NCI-H1436 (cell line): ENCODE measurements at regions not wholly inside any gene's neighbourhood (a gene's known extent, or its start where the extent isn't known, plus 50 kb on each side); places are given as distances from the start of the nearest gene placed in this dataset.

Experiments used
- DNase-seq: peaks from one replicate; lab custom pipeline; 2025; lab: John Stamatoyannopoulos, UW

DNA sequence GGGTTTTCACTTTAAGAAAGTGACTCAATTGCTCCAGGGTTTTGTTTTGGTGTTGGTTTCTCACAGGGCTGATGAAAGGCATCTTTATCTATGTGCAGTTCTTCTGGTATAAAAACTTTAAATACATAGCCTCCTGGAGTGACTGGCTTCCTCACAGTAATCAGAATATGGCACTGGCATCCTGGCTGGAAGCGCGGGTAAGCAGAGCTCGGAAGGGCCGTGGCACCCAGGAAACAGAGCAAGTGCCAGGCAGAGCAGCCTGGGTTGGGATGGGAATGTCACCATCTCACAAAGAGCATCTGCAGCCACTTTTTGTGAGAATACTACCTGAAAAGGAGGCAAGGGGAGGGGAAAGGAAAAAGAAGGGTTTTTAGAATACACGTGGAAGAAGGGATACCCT, 534.7 kb downstream of the PLCL1 start:
- no peak for DNase-seq

DNA sequence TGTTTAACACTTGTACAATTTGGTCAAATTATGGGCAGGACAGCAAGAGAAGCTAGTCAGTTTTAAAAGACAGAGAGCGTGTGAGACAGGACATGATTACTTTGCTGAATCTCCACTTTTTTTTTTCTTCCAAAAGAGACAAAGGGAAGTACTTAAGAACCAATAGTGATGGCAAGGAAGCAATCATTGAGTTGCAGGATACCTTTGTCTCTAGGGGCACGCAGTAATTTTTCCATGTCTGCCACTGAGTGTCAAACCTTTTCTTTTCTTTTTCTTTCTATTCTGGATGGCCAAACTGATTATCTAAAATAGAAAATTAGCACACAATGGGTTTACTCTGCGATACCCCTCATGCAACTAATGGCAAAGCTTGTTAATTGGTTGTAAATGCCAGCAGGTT, 533.0 kb downstream of the PLCL1 start:
- peak; percentile 83 for DNase-seq

DNA sequence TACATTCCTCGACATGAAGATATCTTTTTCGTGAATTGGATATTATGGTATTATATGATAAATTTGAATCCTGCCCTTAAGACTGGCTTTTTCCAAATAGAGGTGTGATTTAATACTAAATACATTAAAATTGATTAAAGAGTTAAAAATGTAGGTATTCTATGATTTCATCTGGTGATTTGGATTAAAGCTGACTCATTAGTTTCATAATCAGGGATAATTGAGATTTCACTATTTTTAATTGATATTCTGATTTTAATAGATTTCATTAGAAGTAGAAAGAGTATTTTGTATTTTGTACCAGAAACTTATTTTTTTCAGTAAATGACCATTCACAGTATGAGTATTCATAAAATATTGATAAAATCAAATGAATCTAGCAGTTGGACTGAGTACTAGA, 524.1 kb downstream of the PLCL1 start:
- no peak for DNase-seq

DNA sequence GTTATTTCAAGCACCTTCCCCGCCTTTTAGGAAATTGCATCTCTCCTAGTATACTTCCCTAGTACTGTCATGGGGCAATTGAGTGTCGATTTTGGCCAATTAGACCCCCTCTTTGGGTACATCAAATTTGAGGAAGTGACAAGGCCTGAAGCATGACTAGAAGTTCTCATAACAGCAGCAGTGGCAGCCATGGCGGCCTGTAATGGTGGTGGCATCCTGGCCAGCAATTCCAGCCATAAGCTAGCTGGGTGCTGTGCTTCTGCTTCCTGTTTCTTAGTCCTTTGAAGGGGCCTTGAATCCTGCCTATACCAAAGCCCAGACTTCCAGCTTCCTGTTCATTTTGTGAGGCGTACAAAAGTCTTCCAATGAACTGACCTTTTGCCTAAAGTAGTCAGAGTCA, 523.1 kb downstream of the PLCL1 start:
- DNase-seq, result no peak

DNA sequence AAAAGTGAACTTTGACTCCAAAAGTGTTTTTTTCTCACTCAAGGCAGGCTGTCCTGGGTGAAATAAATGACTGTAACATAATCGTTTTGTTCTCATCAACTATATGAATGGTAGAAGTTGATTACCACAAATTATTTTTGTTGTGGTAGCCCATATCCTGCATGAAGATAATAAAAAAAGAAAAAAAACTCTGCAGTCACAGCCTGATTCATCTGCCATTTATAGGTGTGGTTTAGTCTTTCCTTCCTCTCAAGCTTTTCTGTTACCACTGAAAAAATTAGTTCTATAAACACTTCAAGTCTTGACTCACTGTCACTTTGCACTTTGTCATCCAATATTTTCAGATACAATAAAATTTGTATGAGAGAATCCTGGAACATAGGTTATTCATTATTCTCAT, 522.0 kb downstream of the PLCL1 start:
- no peak for DNase-seq

DNA sequence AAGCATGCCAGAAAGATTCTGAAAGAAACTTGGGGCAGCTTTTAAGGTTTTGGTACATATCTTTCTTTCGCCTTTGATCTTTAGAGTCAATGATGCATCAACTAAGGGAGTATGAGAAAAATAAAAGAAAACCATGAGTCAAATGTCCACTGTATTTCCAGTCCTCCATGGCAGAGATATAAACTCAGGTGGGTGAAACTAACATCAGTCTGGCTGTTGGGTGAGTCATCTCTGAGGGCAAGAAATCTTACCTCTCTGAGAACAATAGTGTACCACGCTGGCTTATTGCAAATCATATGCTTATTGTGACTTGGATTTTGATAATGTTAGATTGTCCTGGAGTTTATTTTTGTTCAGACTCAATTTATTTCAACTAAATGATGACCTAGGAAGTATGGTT, 521.0 kb downstream of the PLCL1 start:
- no peak for DNase-seq

DNA sequence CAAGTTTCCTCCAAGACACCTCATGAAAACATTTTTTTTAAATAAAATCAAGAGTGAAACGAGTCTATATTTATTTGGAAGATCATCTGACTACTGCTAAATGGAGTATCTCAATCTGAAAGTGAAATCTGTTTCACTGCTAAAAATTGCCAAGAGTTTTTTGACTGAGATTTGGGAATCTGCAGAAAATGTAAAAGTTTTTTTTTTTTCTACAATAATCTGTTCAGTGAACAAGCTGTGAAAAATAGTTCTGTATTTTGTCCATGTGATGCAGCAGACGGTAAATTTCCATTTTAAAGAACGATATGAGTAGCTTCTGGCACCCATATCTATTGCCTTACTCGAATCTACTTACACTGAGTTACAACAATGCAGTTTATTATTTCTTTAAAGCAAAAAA, 519.7 kb downstream of the PLCL1 start:
- no peak for DNase-seq

DNA sequence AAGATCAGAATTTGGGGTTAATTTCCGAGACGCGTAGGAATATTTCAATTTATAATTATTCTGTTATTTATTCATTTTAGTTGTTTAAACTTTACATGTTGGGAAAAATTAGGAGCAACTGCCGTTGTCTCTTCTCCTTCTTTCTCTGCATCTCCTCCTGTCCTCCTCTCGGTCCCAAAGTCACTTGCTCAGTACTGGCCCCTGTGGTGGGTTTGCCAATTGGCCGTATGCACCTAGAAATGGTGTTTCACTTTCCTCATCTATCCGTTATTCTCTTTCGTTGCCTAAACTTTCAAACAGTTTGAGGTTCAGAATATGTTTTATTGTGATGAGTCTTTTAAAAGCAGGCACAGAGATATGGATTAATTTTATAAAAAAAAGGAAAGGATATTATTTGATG, 517.9 kb downstream of the PLCL1 start:
- no peak for DNase-seq

DNA sequence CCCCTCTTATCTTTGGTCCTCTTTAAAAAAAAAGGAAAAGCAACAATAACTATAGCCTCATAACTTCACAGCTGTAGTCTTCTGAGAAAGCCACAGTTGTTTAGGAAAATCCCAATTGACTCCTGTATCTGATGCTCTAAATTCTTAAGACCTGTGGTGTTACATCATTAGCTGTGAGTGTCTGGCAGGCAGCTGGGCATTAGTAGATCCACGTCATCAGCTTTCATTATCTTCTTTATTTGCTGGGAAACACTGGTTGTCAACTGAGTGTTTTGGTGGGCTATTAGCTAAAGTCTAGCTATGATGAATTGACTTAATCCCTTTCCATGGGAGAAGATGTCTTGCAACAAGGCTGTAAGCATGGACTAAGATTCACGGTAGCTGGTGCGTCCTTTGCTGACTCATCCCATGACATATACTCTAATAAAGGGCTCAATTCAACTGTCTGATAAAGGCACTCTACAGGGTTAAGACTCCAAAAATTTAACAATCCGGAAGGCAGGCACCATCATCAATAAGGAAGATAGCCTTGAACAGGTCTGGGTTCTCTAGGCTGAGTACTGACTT, 517.2 kb downstream of the PLCL1 start:
- no peak for DNase-seq

DNA sequence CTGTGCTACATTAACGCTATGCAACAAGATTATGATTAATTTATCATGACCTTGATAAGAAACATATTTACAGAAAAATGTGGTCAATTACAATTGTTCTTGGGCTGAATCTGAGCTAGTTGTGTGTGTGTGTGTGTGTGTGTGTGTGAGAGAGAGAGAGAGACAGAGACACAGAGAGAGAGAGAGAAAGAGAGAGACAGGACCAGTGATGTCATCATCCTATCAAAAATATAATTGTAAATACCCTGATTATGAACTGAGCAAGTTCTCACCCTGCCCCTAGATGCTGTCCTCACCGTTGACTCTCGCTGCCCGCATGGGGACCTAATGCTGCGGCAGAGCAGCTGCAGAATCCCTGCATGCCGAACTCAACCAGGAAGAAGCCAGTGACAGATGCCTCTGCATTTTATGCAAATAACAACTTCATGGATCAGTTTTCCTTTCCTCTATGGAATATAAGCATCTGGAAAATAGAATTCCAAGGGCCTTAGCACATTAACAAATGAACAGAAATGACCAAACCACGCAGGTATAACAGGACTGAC, 512.5 kb downstream of the PLCL1 start:
- no peak for DNase-seq

DNA sequence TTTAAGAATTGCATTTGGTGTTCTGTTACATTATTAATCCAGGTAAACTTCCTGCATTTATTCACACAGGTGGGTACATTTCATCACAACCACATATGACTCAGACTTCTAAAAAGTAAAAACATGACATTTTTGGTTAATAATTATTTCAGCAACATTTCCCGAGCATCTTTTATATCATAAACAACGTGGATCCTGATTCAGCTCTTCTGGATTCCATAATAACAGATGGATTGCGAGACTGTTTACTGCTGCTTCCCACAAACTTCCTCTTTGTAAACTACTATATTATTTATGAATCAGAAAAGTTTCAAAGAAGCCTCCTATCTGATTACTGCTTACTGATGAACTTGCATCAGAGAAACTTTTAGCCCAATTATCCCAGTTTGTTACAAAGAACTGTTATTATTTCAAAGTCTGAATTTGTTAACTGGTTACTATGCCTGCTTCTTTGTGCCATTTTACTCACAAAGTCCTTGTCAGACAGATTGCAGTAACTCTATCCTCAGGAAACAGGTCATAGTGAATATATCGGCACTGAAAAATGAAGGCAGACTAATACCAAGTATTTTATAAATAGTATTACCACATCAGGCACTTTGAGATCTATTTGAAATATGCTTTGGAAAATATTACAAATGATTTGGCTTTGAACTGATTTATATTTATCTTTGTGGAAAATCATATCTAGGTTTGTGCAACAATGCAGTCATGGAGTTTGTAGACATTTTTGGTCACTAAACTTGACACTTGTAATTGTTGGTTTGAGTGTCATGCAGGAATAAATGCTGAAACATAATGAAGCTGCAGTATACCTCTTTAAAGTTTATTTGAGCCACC, 511.6 kb downstream of the PLCL1 start:
- DNase-seq, result no peak

DNA sequence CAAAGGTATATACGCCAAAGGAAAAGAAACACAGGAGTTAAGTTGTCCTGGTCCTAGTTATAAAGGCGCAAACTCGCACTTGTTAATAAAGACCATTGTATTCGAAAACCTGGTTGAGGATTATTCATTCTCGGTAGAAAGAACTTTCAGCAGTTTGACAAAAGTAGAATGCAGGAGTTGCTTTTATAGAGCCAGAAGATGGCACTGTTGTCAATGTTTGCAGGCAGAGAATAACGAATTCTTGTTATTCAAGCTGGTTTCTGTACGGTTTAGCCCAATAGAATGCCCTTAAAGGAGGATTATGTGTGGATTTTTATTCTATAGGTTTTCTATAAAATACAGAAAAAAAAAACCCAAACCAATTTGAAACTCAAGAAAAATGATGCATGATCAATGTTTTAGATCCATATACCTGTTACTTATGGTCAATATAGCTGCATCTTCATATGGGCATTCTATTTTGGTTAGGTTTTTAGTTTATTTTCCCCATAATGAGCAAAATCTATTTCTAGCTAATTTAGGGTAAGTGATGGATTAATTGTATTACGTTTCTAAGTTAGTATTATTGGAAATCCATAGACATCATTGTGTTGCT, 510.3 kb downstream of the PLCL1 start:
- peak; percentile 51 for DNase-seq

DNA sequence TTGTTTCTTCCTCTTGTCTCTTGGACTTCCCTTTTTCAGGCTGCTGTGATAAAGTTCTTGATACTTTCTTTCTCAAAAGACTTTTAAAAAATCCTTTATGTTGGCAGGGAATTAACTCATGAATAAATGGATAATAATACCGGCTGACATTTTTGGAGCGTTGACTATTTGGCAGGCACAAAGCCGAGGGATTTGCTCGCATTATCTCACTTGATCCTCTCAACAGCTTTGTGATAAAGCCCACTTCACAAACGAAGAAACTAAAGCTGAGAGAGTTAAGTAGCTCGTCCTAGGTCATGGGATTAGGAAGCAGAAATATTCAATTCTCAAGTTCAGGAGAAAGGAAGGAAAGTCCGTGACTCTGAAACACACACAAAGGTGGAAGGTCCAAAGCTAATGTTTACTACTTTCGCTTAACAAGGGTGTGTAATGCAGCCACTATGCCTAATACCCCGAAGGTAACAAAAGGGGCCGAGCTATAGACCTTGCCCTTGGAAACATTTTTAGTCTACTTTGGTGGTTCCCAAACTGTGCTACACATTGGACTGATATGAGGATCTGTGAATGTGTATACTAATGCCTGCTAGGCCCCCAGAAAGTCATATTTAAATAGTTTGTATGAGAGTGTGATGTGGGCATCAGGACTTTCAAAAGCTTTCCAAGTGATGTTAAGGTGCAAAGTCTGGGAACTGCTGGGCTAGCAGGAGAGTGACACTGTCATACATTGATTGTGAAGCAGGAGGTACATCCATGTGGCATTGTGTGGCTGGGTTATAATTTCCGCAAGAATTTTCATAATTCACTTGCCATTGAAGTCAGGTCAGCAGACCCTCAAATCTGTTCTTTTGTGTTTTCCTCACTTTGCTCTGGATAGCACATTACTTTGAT, 508.4 kb downstream of the PLCL1 start:
- no peak for DNase-seq

DNA sequence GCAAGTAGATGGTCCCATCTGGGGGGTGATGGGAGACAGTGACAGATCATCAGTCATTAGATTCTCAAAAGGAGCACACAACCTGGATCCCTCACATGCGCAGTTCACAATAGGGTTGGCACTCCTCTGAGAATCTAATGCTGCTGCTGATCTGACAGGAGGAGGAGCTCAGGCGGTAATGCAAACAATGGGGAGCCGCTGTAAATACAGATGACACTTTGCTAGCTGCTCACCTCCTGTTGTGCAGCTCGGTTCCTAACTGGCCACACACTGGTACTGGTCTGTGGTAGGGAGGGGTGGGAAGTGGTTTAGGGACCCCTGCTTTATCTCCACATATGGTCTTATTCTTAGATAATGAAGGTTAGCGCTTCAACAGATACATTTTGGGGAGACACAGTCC, 506.6 kb downstream of the PLCL1 start:
- DNase-seq, result no peak

DNA sequence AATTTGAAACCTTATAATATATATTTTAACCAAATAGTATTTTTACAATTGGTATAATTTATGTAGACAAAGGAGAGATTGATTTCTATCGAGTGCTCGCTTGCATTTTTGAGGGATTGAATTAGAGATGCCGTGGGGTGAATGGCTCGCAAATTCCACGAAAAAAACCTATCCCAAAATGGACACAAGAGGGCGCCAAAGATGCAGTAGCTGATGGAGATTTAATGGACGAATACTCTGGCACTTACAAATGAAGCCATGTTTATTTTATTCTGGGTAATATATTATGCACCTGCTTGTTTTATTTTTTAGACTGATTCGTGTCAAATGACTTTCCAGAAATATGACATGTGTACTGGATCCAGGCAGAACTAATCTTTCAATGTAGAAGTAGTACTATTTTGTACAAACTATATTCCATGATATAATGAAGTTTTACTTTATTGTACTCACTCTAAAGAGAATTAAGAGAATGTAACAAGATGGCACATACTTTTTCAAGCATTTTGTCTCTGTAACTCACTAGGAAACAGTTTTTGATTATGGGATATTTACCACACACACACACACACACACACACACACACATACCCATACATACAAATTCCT, 505.4 kb downstream of the PLCL1 start:
- DNase-seq, result peak; percentile 44

DNA sequence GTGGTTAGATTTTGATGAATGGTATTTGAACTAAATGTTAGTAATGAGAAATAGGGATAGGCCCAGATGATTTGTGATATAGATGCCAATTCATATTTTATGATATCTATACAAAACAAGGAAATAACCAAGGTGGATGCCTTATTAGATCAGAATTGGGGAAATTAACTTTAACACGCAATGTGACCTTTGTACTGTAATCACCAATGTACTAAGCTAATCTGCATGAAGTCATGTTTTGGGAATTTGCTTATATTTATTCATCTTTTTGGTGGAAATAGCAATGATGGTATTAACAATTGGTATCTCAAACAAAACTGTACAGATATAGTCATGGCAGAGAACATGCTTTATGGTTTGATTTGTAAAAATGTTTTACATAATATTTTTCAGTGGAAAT, 504.7 kb downstream of the PLCL1 start:
- DNase-seq, result no peak

DNA sequence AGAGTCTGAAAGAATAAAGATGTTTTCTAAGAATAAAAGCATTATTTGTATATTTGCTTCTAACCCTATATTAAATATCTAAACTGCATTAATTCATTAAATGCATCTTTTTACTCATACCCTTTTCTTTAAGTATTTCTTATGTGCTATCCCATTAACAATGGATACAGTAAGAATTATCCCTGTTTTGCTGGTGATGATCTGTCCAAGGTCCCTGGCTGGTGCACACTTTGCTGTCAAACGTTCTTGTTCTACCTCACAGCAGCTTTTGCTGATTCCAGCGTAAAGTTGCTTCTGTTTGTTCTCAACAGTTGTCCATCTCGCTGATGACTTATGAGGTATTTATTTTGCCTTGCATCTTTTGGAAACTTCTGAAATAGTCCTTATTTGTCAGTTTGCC, 504.0 kb downstream of the PLCL1 start:
- no peak for DNase-seq

DNA sequence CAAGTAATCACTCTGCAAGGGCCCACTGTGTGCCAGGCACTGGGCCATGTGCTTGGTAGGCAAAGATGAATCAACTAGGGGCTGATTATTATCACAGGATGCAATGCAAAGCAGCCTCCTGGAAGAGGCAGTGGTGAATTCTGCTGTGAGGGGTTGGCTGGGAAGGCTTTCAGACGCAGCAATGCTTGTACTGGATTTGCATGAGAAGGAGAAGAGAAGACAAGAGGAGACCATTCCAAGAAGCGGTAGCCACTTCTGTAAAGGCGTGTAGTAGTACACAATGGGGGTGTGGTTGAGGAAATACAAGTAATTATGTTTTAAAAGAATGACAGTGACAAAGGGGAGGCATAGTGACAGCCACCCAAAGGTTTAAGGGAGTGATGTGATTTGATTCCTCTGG, 502.7 kb downstream of the PLCL1 start:
- DNase-seq, result no peak

DNA sequence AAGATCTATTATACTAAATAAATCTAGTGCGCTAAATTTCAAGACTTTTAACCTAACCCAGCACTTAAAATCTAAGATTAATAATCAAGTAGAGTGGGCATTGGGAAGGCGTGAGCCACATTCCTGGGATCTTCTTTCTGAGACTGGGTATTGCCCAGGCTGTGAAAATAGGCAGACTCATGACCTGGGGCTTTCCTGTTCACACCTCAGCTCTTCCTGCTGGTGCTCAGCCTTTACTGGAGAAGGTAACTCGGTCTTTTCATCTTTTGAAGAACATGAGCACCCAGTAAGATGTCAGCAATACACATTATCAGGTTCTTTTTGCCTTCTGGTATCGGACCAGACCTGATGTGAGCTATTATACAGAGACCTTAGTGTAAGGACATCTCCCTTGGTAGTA, 500.5 kb downstream of the PLCL1 start:
- DNase-seq, result no peak

DNA sequence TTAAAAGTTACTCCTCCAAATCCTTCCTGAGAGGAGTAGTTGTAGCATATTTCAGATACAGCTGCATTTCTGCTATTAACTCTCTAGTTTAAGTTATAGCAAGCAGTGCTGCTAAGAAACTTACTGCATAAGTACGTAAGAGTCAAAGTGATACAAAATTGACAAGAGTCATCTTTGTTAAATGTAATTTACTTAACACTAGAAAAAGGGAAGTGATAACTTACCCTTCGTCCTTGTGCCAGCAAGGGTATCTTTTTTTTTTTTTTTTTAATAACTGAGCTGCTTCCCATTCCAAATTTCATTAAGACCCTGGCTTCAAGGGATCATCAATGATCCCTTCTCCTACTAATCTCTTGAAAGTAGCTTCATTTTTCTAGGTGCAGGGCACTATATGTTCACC, 493.0 kb downstream of the PLCL1 start:
- DNase-seq, result no peak

DNA sequence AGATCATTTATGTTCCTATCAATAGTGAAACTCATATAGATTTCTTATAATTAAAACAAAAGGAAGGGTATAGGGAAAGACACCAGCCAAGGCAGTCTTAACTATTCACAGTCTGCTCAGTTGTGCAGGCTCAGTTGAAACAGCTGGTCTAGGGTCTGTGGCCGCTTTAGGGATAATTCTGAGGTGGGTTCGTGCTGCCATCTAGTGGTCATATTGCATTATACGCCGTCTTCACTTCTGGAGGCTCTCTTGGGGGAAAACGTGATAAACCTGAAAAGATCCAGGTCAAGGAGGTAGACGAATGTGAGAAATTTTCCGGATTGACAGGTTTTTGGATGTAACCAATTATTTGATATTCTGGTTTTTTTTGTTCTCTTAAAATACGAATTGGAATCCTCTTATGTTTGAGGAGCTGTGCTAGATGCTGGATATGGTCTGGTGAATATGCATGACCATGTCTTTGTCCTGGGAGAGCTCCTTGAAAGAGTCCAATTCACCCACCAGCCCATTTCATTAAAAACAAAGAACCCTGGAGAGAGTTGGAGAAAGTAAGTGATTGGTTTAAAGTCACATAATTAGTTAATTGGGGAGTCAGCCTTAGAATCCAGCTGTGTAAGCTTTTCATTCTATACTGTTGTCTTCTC, 492.4 kb downstream of the PLCL1 start:
- peak; percentile 38 for DNase-seq
